SHP77 (cell line): ENCODE measurements at regions not wholly inside any gene's neighbourhood (a gene's known extent, or its start where the extent isn't known, plus 50 kb on each side); places are given as distances from the start of the nearest gene placed in this dataset.

Experiments used
- DNase-seq, 2 experiments: peaks; one replicate each; lab custom pipeline; 2025; lab: John Stamatoyannopoulos, UW

DNA sequence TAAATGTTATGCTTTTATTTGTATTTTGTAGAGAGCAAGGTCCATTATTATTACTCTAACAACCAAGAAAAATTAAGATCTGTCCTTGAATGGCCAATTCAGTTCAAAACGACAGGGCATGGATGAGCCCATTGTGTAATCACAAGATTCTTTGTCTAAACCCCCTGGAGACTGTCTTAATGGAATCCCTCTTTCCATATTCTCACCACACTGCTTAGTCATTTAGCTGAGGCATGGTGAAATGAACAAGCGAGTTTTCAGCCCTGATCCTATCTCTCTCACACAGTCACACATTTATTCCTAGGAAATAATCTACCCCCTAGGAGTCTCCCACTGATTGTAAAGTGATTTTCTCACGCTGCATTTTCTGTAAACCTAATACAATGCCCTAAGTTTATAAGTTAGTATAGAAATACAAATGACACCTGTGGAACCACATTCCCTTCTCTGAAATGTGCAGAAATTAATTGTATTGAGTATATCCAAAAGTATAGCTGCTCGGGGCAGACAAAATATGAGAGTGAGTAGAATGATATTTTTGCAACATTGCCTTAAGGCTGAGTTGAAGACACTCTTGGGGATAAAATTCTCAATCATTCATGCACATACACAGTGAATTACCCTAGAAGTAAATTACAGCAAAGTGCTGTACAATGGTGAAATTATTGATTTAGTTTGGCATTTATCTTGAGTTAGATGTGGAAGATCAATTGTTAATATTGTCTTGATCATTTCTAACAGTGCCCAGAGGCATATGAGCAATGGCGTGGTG lies 119.7 kb upstream of the PCDH7 start:
- no peak for DNase-seq

DNA sequence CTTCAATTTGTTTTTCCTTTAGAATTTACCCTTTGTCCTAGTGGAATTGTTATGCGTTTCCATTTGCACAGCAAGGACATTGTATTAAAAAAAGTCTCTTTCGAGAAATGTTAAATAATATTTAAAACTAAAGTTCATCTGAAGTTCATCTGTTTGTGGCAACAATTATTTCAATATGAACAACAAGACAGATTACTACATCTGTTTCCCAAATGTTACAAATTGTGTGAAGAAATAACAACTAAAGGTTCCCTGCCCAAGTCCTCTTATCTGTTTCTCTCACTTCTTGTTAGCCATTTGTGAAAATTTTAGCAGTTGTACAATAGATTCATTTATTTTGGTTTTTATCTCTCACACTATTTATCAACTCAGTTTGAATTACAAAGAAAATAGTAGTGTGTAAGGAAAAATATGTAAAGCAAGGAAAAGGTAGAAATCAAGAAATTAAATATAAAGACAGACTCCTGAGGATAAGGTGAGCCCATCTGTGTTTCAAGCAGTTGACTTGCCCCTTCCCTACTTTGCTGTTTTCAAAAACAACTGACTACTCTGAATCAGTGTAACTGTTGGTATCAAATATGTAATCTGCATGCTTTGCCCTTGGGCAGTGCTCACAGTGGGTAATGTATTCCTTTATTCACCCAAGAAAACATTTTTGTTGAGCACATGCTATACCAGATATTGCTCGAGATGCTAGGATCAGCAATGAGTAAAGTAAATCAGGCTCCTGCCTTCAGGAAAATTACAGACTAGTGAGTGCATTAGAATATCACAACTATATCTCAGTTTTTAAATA lies 118.9 kb upstream of the PCDH7 start:
- no peak for DNase-seq

DNA sequence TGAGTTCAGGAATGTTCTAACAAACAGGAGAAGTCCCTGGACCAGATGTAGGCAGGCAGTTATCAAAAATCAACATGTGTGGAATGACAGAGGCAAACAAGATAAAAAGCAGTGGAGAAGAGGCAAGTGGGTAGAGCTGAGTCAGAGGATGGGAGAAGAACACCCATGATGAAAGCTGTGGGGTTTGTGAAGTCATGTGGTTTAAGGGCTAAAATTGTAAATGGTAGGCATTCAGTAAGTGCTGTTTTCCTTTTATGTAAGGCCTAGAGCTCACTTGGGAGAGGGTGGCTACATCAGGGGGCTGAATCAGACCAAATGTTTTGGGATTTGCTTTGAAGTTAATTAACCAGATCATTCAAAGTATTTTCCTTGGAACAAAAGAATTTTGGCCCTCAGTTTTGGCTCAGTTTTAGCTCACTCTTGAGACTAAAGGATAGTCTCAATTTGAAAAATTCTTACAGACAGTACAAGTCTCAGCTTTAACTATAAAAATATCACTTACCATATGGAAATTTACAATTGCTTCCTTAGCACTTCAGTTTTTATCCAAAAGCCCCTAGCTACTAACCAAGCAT lies 114.5 kb upstream of the PCDH7 start:
- DNase-seq: no peak

DNA sequence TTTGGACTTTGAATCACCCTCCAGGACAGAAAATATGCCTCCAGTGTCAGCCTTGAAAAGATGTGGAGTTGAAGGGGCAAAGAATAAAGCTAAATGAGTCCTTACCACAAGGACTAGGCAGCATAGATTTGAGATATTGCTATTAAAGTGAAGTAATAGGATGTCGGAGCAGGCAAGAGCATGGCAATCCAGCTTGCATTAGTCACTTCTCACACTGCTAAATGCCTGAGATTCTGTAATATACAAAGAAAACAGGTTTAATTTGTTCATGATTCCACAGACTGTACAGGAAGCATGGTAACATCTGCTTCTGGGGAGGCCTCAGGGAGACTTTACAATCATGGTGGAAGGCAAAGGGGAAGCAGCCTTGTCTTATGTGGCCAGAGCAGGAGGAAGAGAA lies 109.8 kb upstream of the PCDH7 start:
- no peak for DNase-seq

DNA sequence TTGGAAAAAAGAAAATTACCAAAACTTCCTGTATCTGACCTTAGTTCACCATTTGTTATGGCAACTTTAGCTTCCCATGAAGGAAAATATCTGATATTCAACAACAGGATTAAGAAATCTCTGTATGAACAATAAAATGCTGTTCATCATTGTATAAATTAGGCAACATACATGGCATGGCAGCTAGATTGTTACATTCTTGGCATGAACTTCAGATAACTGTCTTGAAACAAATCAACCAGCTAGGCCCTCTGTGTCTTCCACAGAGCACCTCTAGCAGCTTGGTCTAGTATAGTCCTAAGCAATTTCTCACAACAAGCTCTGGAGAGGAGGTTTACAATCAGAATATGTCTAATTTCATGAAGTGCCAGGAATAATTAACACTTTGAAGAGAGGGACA lies 105.4 kb upstream of the PCDH7 start:
- DNase-seq: no peak

DNA sequence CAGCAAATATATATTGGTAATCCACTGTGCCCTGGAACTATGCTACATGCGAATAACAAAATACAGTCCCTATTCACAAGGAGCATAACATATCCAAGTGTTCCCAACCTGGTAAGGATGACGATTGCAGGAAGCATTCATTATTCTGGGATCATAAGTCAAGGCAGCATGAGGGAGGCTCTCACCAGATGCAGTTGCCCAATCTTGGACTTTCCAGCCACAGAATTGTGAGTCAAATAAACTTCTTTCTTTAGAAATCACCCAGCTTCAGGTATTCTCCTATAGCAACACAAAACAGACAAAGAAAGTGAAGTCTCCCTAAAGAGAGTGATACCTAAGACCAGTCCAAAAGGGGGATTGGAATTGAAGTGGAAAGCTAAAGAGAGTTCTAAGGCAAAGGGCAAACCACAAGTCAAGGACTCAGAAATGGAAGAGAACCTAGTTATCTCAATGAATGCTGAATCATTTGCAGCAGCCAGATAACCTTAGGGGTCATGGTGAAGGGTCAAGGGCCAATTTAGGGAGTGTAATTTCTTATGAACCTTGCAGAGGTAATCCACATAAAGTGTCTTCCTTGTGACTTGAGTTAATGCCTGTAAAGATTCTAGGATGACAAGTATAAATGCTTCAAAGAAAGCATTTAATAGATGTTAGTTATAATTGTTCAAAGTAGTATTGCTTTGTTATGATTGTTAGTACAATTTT lies 103.1 kb upstream of the PCDH7 start:
- DNase-seq: no peak

DNA sequence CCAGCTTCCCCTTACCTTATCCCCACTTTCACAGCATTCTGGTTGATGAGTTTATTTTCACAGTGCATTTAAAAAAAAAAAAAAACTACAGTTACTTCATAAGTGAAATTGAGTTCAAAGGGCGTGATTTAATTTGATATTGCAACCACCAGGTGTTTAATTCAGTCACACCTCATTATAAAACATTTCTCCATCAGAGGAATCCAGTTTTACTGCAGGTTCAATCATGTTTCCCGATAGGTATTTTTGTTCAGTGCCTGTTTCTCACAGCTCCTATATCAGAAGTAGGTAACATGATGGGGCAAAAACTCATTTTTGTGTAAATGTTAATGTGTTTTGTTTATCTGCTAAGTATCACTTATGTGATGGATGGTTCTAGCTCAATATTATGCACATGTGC lies 102.3 kb upstream of the PCDH7 start:
- no peak for DNase-seq

DNA sequence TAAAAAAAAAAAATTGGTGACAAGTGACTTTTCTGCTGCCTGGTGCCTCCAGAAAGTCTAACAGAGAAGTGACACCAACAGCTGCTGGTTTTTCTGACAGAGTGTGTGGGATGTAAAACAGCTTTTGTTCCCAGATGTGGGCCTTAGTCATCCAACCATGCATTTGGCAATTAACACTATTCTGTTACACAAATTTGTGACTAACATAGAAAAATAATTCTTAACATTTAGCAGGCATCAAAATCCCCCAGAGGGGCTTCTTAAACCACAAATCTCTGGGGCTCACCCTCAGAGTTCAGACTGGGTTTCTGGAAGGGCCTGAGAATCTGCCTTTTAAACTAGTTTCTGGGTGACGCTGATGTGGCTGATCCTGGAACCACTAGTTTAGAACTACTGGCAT lies 100.5 kb upstream of the PCDH7 start:
- no peak for DNase-seq

DNA sequence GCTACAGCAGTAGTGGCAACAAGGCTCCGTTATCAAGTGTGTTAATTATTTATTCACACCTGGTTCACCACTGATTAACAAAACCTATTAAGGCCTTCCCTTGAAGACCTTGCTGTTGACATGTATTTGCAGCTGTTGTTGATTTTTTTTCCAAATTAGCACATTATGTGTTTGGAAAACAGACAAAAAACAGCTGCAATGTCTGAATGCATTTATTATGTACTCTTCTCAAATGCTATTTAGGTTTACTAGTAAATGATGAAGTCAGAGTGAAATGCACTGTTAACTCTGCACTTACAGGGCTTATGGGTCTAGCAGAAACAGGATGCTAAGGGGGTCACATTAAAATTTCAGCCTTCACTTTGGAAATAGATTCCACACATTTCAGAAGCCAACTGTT lies 99.5 kb upstream of the PCDH7 start:
- DNase-seq: no peak

DNA sequence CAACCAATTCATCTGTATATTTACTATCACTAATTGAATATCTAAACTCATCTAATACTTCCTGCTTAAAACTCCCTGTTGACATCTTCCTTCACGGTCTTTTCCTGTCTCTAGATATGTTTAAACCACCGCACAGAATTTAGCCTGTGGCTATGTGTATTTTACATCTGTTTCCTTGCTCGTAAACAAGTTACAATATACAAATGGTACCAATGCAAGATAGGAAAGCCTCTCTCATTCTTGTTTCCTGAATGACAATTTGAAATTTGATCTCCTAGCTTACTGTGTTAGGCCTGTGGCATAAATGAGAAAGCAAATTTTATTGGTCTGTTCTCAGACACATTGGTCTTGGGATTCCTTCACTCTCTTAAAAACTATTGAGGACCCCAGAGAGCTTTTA lies 89.7 kb upstream of the PCDH7 start:
- DNase-seq: no peak

DNA sequence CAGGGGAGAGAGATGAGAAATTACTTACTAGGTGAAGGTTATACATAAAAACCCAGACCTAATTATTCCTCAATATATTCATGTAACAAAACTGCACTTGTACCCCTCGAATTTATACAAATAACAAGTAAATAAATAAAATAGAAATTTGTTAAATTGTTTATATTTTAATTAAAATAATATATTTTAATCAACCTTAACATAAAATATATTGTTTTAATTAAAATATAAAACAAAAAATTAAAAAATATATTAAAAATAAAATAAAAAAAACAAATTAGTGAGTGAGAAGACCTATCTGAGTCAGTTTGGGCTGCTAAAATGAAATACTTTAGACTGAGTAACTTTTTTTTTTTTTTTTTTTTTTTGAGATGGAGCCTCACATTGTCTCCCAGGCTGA lies 87.4 kb upstream of the PCDH7 start:
- no peak for DNase-seq

DNA sequence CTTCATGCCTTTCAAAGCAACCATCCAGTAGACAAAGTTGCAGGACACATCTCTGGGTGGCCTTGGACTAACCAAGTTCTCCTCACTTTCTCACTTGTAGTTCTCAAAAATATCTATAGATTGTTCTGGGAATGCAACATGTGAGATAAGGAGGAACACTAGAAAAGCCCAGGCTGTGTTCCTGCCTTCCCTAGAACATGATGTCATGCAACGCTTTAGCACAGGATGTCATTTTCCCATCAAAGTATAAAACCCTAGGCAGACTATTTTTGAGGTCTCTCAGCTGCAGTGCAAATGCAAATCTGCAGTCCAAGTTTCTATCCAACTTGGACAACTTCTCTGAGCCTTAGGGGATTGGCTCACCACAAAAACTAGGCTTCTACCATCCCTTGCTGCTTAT lies 78.8 kb upstream of the PCDH7 start:
- no peak for DNase-seq

DNA sequence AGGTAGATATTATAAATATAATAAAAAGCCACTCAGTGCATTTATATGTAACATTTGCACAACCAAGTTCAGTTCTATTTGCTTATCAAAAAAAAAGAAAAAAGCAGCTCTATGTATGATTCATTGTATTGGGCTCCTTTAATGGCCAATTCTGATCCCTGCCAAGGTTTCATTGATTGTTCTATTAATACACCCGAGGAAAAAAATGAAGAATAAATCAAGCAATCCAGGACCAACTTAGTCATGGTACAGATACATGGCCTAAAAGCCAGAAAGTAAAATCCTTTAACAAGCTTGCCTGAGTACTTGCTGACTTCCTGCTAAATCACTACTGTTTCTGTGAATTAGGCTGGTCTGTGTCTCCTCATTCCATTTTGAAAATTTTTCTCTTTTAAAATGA lies 77.6 kb upstream of the PCDH7 start:
- no peak for DNase-seq

DNA sequence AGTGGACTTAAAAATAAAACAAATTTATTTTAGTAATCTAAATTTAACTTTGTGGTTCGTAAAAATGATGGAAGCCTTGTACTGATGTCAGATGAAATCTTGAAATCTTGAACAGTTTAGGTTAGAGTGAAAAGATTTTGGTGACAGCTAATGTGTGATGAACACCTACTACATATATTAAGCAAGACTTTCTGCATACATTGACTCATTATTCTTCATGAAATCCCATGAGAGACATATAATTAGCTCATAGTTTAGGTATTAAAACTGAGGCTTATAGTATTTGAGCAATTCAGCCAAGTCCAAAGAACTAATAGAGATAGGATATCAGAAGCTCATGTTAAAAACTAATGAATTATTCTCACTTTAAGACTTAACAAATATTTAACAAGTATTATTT lies 66.9 kb upstream of the PCDH7 start:
- no peak for DNase-seq

DNA sequence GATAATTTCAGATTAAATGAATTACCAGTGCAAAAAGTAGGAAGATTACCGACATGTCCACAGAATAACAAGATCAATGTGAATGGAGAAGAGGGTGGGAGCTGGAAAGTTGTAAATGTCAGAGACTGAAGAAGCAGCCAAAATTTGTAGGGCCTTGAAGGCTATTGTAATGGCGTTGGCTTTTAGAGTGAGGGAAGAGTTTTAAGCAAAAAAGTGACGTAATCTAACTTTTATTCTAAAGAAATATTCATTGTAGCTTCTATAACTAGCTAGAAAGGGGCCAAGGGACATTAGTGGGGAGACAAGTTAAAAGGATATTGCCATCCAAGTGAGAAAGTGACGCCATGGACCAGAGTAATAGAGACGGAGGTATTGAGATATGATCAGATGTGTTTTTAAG lies 63.3 kb upstream of the PCDH7 start:
- no peak for DNase-seq

DNA sequence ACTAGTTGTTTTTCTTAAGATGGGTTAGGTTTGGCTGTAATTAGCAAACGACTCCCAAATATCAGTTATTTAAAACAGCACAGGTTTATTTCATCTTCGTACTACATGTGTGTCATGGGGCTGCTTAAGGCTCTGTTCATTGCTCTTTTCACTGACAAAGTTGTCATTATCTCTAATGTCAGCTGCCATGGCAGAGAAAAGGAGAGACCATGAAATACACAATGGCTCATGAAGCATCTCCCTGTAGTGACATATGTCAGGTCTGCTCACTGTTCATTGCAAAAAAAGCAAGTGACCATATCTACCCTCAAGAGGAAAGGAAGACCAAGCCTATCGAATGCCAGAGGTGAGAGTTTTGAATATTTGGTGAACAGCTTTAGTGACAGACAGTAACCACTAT lies 52.2 kb upstream of the PCDH7 start:
- no peak for DNase-seq

DNA sequence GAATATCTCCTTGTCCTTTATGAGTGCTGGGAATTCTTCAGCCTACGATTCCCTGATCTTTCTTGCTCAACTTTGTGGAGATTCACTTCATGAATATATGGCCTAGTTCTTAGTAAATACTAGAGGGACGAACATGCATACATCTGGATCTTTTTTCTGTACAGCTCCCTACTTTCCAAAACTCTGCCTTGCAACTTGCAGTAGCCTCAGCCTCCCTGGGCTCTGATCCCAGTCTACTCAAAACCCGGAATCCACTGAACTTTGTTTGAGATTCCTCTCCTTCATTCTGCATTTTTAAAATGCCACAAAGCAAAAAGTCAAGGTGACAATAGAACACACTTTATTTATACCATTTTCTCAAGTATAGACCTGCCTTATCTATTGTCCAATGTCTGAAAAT lies 50.0 kb upstream of the PCDH7 start:
- no peak for DNase-seq
